T-helper 1 cell (primary cell): ENCODE measurements at regions not wholly inside any gene's neighbourhood (a gene's known extent, or its start where the extent isn't known, plus 50 kb on each side); places are given as distances from the start of the nearest gene placed in this dataset.
"Not testable (repeated sequence)": the region's sequence is repeated elsewhere in the genome, so short reads cannot be mapped to it uniquely, and the experiment has no call there.

ENCODE experiments used
- DNase-seq, 5 donors: peaks; one replicate each; pipeline ENCODE4 v3.0.0-alpha.2; 2012 to 2020

DNA sequence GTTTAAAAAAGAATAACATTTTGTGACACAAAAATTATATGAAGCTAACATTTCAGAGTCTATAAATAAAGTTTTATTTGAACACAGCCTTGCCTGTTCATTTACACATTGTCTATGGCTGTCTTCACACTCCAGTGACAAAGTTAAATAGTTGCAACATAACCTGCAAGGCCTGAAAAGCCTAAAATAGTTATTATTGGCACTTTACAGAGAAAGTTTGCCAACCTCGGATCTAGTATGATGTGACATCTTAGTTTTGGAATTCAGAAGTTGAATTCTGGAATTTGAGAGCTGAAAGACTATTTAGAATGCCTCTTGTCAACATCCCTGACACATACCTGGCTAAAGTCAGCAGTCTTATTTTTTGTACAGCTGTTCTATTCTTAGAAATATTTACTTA is 68.3 kb downstream of the DYRK2 start:
- no peak for DNase-seq

- DNase-seq: not testable (repeated sequence)
Observed at GRCh38 chr12:67719303-67719702, 70.8 kb downstream of the DYRK2 start.

DNA sequence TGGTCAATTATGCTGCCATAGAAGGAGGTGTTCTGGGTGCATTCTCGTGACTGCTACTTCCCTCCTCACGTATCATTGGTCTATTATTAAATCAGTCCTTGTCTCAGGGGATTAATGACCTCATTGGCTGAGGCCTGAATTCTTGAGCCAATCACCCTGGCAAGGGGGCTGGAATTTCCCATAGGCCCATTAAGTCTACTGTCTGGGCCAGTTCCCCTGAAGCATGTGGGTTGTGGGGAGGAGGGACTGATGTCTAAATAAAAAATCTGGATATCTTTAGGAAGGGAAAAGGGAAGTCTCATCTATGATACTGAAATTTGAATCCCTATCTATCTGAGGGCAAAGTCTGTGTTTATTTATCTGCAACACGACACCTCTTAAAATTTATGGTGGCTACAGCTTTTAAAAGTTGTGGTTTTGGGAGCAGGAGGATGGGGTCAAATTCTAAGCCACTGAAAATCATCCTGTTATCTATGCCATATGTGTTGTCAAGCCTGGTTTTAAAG is 71.9 kb downstream of the DYRK2 start:
- no peak for DNase-seq

- DNase-seq: no peak
Observed at GRCh38 chr12:67721248-67721647, 72.7 kb downstream of the DYRK2 start.

- DNase-seq: no peak
Observed at GRCh38 chr12:67722296-67722695, 73.8 kb downstream of the DYRK2 start.

DNA sequence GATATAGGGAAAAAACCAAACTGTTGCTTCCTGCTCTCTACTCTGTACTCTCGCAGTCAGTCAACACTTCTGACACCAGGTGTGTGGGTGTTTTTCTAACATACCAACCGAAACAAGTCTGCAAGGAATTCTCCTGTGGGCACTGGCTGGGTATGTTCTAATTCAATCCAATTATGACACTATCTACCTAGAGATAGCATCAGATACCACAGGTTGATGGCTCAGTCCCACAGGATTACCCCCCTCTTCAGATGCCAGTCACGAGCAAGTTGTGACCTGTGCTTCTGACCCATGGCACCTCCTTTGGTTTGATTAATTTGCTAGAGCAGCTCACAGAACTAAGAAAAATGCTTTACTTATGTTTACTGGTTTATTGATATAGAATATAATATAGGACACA is 78.3 kb downstream of the DYRK2 start:
- no peak for DNase-seq

DNA sequence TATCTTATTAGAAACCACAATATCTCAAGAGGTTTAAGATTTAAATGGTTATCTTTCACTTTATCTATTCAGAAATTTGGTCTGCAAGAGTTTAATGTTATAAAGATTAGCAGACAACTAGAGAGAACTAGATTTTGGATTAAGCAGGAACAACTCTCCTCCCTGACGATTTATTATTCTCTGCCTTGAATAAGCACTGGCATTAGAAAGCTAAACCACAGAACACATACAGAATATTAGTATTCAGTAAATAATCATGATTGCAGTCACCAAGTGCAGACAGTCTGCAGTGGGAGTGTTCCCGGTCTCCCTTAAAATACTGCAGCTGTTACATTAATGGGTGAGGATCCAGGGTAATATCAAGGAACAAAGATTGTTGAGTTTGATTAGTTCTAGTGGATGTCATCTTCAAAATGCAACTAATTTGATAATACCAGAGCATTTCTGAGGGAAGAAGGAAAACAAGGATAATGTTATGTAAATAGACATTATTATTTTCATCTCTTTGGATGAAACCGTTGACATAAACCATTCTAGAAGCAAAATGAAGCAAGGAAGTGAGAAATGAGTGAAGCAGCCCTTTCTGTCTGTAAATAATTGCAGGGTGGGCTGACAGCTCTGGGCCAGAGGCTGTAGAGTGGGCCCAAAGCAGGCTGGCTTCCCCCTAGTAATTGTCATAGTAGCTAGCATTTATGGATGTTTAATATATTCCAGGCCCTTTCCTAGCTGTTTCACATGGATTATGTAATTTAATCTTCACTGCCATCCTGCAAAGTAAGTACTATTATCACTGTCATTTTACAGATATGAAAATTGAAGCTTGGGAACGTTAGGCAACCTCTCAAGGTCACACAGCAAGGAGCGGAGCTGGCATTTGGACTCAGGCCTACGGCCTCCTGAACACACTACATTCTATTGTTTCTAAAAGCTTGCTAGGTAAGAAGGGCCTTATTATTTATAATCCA is 79.4 kb downstream of the DYRK2 start:
- DNase-seq: no peak

DNA sequence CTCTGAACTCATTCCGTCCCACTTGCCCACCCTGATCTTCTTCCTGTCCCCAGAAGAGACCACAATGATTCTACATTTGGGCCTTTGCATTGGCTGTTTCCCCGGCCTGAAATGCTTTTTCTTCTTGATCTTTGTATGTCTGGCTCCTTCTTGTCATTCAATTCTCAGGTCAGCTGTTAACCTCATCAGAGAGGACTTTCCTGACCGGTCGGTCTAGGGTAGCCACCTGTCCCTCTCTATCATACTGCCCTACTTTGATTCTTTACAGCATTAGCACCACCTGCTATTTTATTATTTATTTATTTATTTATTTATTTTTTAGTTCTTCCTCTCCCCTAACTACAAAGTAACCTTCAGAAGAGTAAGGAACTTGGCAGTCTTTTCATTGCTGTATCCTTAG is 84.3 kb downstream of the DYRK2 start:
- no peak for DNase-seq

DNA sequence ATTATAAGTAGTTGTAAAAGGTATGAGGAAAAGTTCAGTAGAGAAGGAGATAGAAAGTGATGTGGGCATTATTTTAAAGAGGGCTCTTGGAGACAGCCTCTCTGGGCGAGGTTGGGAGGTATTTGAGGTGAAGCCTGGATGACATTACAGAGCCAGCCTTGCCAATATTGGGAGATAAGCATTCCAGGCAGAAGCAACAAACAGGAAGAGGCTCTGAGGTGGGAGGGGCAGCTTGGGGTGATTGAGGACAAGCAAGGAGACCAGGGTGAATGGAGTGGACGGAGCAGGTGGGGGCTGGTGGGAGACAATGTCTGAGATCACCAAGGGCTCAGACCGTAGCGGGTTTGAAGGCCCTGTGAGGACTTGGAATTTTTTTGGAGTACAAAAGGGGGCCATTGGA is 87.3 kb downstream of the DYRK2 start:
- DNase-seq: no peak

- DNase-seq: no peak
Observed at GRCh38 chr12:67740711-67741110, 92.2 kb downstream of the DYRK2 start.

GRCh38 chr12:67741270-67741669 is 92.7 kb downstream of the DYRK2 start:
- no peak for DNase-seq

DNA sequence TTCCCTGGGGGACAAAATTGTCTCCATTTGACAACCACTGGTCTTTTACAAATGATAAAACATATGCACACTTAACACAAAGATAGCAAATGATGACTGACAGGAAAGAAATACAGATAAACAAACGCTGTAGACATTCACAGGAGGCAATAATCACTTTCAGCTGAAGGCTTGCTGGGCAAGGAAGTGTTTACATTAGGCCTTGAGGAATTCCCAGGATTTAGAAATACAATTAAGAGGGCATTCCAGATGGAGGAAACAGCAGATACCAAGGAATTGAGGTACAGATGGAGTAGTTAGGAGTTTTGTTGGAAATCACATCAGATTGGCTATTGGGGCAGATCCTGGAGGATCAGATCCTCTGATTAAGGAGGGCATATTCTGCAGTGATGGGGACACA is 93.9 kb downstream of the DYRK2 start:
- no peak for DNase-seq

DNA sequence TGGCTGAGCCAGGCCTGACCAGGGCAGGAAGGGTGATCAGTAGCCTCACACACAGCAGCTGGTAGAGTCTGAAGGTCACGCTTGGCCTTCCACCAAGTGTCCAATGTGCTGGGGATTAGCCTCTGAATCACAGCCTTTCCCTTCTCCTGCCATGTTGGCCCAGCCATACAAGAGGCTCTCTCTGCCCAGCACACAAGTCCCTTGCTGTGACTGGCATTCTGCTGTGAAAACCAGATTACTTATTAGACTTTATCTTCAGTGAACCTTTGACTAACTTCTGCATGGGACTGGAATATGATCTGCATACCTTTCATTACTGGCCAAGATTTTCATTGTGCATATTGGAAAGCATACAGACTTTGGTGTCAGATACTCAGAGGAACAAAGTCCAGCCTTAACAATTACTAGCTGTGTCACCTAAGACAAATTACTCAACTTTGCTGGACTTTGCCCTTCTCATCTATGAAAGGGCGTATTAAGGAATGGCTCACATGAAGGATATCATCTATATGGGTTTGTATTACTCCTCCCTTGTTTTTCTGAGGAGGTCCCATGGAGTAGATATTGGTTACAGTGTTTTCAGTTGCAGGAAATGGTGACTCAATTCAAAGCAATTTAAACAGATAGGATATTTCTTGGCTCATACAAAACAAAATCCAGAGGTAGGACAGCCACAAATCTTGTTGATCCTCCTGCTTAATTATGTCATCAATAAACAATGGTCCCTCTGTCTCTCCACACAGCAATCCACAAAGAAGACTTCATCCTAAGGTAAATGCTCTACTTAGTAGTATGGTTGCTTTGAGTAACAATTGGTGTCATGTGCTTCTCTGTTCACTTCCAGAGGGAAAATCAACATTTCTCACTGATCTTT is 99.6 kb downstream of the DYRK2 start:
- no peak for DNase-seq

GRCh38 chr12:67748743-67749040 is 100.1 kb downstream of the DYRK2 start:
- DNase-seq: no peak

- no peak for DNase-seq
Observed at GRCh38 chr12:67750513-67751183, 102.1 kb downstream of the DYRK2 start.

GRCh38 chr12:67751381-67751928 is 102.9 kb downstream of the DYRK2 start:
- DNase-seq: no peak

GRCh38 chr12:67752226-67752732 is 103.7 kb downstream of the DYRK2 start:
- no peak for DNase-seq

DNA sequence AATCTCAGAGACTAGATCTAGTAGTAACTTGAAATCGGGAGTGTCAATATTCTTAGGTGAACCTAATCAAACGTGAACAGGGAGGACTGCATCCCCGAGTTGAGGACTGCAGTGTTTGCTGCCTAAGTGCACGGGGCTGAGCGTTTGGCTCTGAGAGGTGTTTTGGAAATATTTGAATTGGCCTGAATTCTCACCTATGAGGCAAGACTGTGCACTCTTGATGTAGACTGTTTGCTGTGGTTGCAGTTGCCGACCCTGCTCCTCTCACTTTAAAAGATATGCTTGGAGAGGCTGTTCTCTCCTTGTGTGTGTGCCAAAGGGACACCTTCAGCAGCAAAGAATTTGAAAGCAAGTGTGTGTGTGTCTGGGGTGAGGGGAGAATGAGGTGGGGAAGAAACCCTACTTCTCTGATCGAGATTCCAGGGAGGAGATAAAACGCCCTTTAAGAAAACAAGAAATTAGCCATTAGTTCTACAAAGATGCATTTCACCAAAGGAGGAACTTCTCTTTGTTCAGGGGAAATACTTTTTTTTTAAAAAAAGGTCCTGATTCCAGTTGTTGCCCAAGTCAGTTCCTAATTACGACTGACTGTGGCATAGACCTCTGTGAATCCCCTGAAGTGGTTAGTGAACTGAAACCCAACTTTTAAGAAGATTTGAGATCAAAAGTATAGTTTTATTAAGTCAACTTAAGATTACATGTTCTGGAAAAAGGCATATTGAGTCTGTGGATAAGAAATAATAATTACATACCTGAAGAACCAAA is 106.6 kb downstream of the DYRK2 start:
- no peak for DNase-seq

GRCh38 chr12:67757651-67758050 is 109.1 kb downstream of the DYRK2 start:
- no peak for DNase-seq

- no peak for DNase-seq
Observed at GRCh38 chr12:67758119-67758518, 109.6 kb downstream of the DYRK2 start.

DNA sequence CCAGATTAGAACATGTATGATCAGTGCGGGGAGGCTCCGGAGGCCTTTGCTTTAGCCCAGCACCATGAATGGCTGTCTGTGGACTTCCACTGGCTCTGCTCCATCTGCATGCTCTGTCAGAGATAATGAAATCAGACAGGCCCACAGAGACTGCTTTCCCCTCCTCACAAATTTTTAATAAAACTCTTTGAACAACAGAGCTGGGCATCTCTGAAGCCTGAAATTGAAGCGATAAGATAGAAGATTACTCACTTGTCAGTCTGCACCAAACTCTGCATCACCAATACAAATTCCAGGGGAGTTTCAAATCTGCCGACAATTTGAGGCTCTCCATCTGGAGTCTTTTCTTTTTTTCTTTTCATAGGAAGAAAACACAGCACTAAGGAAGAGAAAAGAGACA is 110.0 kb downstream of the DYRK2 start:
- no peak for DNase-seq

DNA sequence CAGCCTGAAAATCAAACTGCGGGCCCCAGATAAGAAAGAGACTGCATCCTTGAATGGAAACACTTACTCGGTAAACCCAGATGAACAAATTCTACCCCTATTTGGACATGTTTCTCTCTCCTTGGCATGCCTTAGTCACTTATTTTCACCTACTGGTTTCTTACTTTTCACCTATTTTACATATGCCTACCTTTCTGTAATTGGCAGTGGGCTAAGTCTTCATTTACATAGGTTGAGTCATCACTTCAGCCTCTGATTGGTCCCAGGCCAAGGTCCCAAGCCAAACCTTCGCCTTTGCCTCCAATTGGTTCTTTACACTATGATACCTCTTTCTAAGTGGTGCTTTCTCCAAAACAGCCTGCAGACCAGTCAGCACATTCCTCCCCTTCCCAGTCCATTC is 111.3 kb downstream of the DYRK2 start:
- no peak for DNase-seq
